Activated naive CD4-positive, alpha-beta T cell treated with anti-CD3 and anti-CD28 coated beads, Interleukin-2, amount 10 ng/mL, durations not matched to agents 7 days and 5 days (primary cell): ENCODE measurements at regions not wholly inside any gene's neighbourhood (a gene's known extent, or its start where the extent isn't known, plus 50 kb on each side); places are given as distances from the start of the nearest gene placed in this dataset.
"Not testable (repeated sequence)": the region's sequence is repeated elsewhere in the genome, so short reads cannot be mapped to it uniquely, and the experiment has no call there.

Source experiments
- CTCF ChIA-PET: fragments of 350-600 bp; sonication (Branson Sonifier 250); formaldehyde crosslinking; loops from one replicate; lab custom pipeline; 2021; ENCODE audit warnings: antibody characterized with exemption; lab: Charles Lee
- DNase-seq: peaks from one replicate; pipeline ENCODE4 v3.0.0-alpha.2; 2020
- H3K27ac Mint-ChIP-seq: one replicate; pipeline ENCODE4 v1.8.0; 2021; ENCODE audit warnings: mild to moderate bottlenecking, moderate library complexity, mixed read lengths
- H3K27me3 Mint-ChIP-seq: one replicate; pipeline ENCODE4 v1.8.0; 2021; ENCODE audit warnings: mild to moderate bottlenecking, mixed read lengths
- H3K36me3 Mint-ChIP-seq: one replicate; pipeline ENCODE4 v1.8.0; 2021; ENCODE audit warnings: mixed read lengths
- H3K4me1 Mint-ChIP-seq: one replicate; pipeline ENCODE4 v1.8.0; 2021; ENCODE audit warnings: mixed read lengths
- H3K4me3 Mint-ChIP-seq: one replicate; pipeline ENCODE4 v1.8.0; 2021; ENCODE audit warnings: mild to moderate bottlenecking, moderate library complexity, mixed read lengths
- H3K9me3 Mint-ChIP-seq: one replicate; pipeline ENCODE4 v1.8.0; 2021; ENCODE audit warnings: mixed read lengths

- CTCF ChIA-PET, result no interaction called here
- no peak for DNase-seq
- Mint-ChIP-seq H3K4me1 (no peaks in the 10 kb centered on the region), H3K27me3 (peaks cover 10% of the 10 kb centered on the region), H3K27ac (no peak overlapping the region), H3K9me3 (no peaks in the 10 kb centered on the region), H3K4me3 (no peak overlapping the region), H3K36me3 (no peaks in the 10 kb centered on the region)
Measured at GRCh38 chr6:16999491-17000436, 102.1 kb upstream of the STMND1 start.

GRCh38 chr6:16998461-16998860 lies 103.4 kb upstream of the STMND1 start:
- no peak overlapping the region for H3K27ac Mint-ChIP-seq
- DNase-seq, result no peak
- peaks cover 10% of the 10 kb centered on the region for H3K27me3 Mint-ChIP-seq
- H3K9me3 Mint-ChIP-seq, result no peaks in the 10 kb centered on the region
- no peaks in the 10 kb centered on the region for H3K36me3 Mint-ChIP-seq
- H3K4me1 Mint-ChIP-seq, result no peaks in the 10 kb centered on the region
- no peak overlapping the region for H3K4me3 Mint-ChIP-seq
- CTCF ChIA-PET, result no interaction called here

- Mint-ChIP-seq H3K4me1 (no peaks in the 10 kb centered on the region), H3K4me3 (no peak overlapping the region), H3K9me3 (no peaks in the 10 kb centered on the region), H3K27me3 (peaks cover 4% of the 10 kb centered on the region), H3K36me3 (no peaks in the 10 kb centered on the region), H3K27ac (no peak overlapping the region)
- CTCF ChIA-PET, result interaction anchor here (1.0 kb wide), 1 partner anchor 8 kb away, joined by 3 read pairs; no protein-coding TSS in a partner anchor
- no peak for DNase-seq
Measured at GRCh38 chr6:16995511-16996250, 106.2 kb upstream of the STMND1 start.

GRCh38 chr6:16993396-16993795 lies 108.5 kb upstream of the STMND1 start:
- Mint-ChIP-seq H3K36me3 (no peaks in the 10 kb centered on the region), H3K4me3 (no peak overlapping the region), H3K4me1 (no peaks in the 10 kb centered on the region), H3K9me3 (no peaks in the 10 kb centered on the region), H3K27me3 (peaks cover 3% of the 10 kb centered on the region), H3K27ac (no peak overlapping the region)
- CTCF ChIA-PET, result no interaction called here
- DNase-seq, result no peak

- H3K36me3 Mint-ChIP-seq, result no peaks in the 10 kb centered on the region
- DNase-seq, result no peak
- H3K27me3 Mint-ChIP-seq, result peaks cover 7% of the 10 kb centered on the region
- CTCF ChIA-PET, result no interaction called here
- H3K27ac Mint-ChIP-seq, result no peak overlapping the region
- H3K4me3 Mint-ChIP-seq, result no peak overlapping the region
- no peaks in the 10 kb centered on the region for H3K4me1 Mint-ChIP-seq
- H3K9me3 Mint-ChIP-seq, result no peaks in the 10 kb centered on the region
Measured at GRCh38 chr6:16991981-16992629, 109.7 kb upstream of the STMND1 start.

GRCh38 chr6:16989976-16990375 lies 111.9 kb upstream of the STMND1 start:
- DNase-seq, H3K27ac Mint-ChIP-seq, CTCF ChIA-PET, H3K9me3 Mint-ChIP-seq, H3K36me3 Mint-ChIP-seq, H3K4me3 Mint-ChIP-seq, H3K27me3 Mint-ChIP-seq, H3K4me1 Mint-ChIP-seq: not testable (repeated sequence)

- DNase-seq, result no peak
- Mint-ChIP-seq H3K9me3 (no peaks in the 10 kb centered on the region), H3K4me3 (no peak overlapping the region), H3K4me1 (no peaks in the 10 kb centered on the region), H3K27me3 (peaks cover 7% of the 10 kb centered on the region), H3K27ac (no peak overlapping the region), H3K36me3 (no peaks in the 10 kb centered on the region)
- CTCF ChIA-PET, result no interaction called here
Measured at GRCh38 chr6:16989382-16989781, 112.5 kb upstream of the STMND1 start.

GRCh38 chr6:16987996-16988395 lies 113.9 kb upstream of the STMND1 start:
- no peak overlapping the region for H3K4me3 Mint-ChIP-seq
- CTCF ChIA-PET, result no interaction called here
- H3K27me3 Mint-ChIP-seq, result peaks cover 7% of the 10 kb centered on the region
- no peaks in the 10 kb centered on the region for H3K9me3 Mint-ChIP-seq
- no peak overlapping the region for H3K27ac Mint-ChIP-seq
- no peak for DNase-seq
- H3K36me3 Mint-ChIP-seq, result no peaks in the 10 kb centered on the region
- no peaks in the 10 kb centered on the region for H3K4me1 Mint-ChIP-seq

GRCh38 chr6:16985513-16986284 lies 116.2 kb upstream of the STMND1 start:
- Mint-ChIP-seq H3K4me3 (no peak overlapping the region), H3K9me3 (no peaks in the 10 kb centered on the region), H3K36me3 (no peaks in the 10 kb centered on the region), H3K27me3 (peaks cover 7% of the 10 kb centered on the region), H3K4me1 (no peaks in the 10 kb centered on the region), H3K27ac (no peak overlapping the region)
- DNase-seq, result no peak
- CTCF ChIA-PET, result no interaction called here

- DNase-seq, result no peak
- Mint-ChIP-seq H3K27me3 (peaks cover 17% of the 10 kb centered on the region), H3K36me3 (no peaks in the 10 kb centered on the region), H3K9me3 (no peaks in the 10 kb centered on the region), H3K4me1 (no peaks in the 10 kb centered on the region), H3K27ac (no peak overlapping the region), H3K4me3 (no peak overlapping the region)
- CTCF ChIA-PET, result no interaction called here
Measured at GRCh38 chr6:16982807-16983206, 119.0 kb upstream of the STMND1 start.

- Mint-ChIP-seq H3K4me3 (no peak overlapping the region), H3K36me3 (no peaks in the 10 kb centered on the region), H3K27me3 (peaks cover 23% of the 10 kb centered on the region), H3K9me3 (no peaks in the 10 kb centered on the region), H3K27ac (no peak overlapping the region), H3K4me1 (no peaks in the 10 kb centered on the region)
- no peak for DNase-seq
- CTCF ChIA-PET, result interaction anchor here (2.7 kb wide), 1 partner anchor 15 kb away, joined by 7 read pairs; no protein-coding TSS in a partner anchor
Measured at GRCh38 chr6:16979677-16980370, 122.0 kb upstream of the STMND1 start.

GRCh38 chr6:16978686-16979085 lies 123.2 kb upstream of the STMND1 start:
- peaks cover 27% of the 10 kb centered on the region for H3K27me3 Mint-ChIP-seq
- no peaks in the 10 kb centered on the region for H3K4me1 Mint-ChIP-seq
- CTCF ChIA-PET, result interaction anchor here (2.7 kb wide), 1 partner anchor 14 kb away, joined by 7 read pairs; no protein-coding TSS in a partner anchor
- no peaks in the 10 kb centered on the region for H3K36me3 Mint-ChIP-seq
- H3K4me3 Mint-ChIP-seq, result no peak overlapping the region
- no peak overlapping the region for H3K27ac Mint-ChIP-seq
- no peak for DNase-seq
- no peaks in the 10 kb centered on the region for H3K9me3 Mint-ChIP-seq

- peaks cover 36% of the 10 kb centered on the region for H3K27me3 Mint-ChIP-seq
Measured at GRCh38 chr6:16976385-16977183, 125.3 kb upstream of the STMND1 start.

More at GRCh38 chr6:16976385-16977183, 125.3 kb upstream of the STMND1 start:
- Mint-ChIP-seq H3K27ac (no peak overlapping the region), H3K4me1 (no peaks in the 10 kb centered on the region), H3K4me3 (no peak overlapping the region), H3K9me3 (no peaks in the 10 kb centered on the region), H3K36me3 (no peaks in the 10 kb centered on the region)
- CTCF ChIA-PET, result no interaction called here
- no peak for DNase-seq
